Bronchial epithelial cell (primary cell): ENCODE measurements at regions not wholly inside any gene's neighbourhood (a gene's known extent, or its start where the extent isn't known, plus 50 kb on each side); places are given as distances from the start of the nearest gene placed in this dataset.
A peak's percentile ranks its signal among the peaks of the same experiment; 100 is the strongest.

Experiments
- DNase-seq: peaks from one replicate; pipeline ENCODE4 v3.0.0-alpha.2; 2010; ENCODE audit warnings: low read depth
- FAIRE-seq: peaks from 2 replicates; lab custom pipeline; 2011; peaks lifted over from hg19 to GRCh38; lab: Jason Lieb, UNC
- H3K27me3 ChIP-seq: 2 replicates; pipeline ENCODE4 v1.5.1; 2011; ENCODE audit warnings: low read length; ENCODE audit not compliant: control insufficient read depth, insufficient read depth
- H3K36me3 ChIP-seq: 2 replicates; pipeline ENCODE4 v1.5.1; 2011; ENCODE audit warnings: low read length; ENCODE audit not compliant: control insufficient read depth, insufficient read depth
- H3K4me3 ChIP-seq: 2 replicates; pipeline ENCODE4 v1.5.1; 2011; ENCODE audit warnings: mild to moderate bottlenecking, low read depth, low read length, control low read depth
- CTCF ChIP-seq: IDR thresholded peaks from 2 replicates; pipeline ENCODE4 v1.5.1; 2011; ENCODE audit warnings: mild to moderate bottlenecking, moderate library complexity, low read length, control low read depth, inconsistent platforms; ENCODE audit not compliant: insufficient read depth, severe bottlenecking

DNA sequence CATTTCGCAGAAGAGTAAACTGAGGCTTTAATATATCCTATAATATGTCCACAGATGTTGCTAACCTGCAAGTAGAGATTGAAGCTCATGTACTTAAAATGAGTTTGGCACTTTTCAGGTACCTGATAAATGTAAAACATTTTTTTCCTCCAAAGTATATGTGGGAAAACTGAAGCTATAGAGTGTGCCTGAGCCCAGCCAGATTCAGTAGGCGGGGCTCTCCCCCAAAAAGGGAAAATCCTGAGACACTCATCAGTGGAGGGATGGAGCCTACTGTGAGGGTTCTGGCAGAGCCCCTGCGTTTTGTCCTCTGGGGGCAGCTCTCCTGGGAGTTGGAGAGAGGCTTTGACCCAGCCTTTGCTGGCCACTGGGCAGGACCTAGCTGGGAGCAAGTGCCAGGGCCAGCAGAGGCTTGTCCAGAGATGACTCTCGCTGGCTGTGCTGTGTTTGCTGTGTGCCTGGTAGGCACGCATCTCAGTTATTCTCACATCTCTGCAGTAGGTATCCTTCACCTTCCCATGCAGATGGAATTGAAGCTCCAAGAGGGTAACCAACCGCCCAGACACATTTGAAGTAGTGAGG is 81.1 kb upstream of the SPRY4 start:
- TF ChIP-seq CTCF = no peak
- no peak overlapping the region for H3K4me3 ChIP-seq
- FAIRE-seq (no peak), DNase-seq (peak; percentile 54)
- no peaks in the 10 kb centered on the region for H3K36me3 ChIP-seq
- H3K27me3 ChIP-seq = no peaks in the 10 kb centered on the region

GRCh38 chr5:142405023-142405422 is 80.2 kb upstream of the SPRY4 start:
- no peaks in the 10 kb centered on the region for H3K27me3 ChIP-seq
- H3K36me3 ChIP-seq = no peaks in the 10 kb centered on the region
- no peak for FAIRE-seq
- no peak for DNase-seq
- no peak overlapping the region for H3K4me3 ChIP-seq
- no peak for TF ChIP-seq CTCF

GRCh38 chr5:142404046-142404477 is 79.2 kb upstream of the SPRY4 start:
- FAIRE-seq (no peak), DNase-seq (peak; percentile 26)
- Histone ChIP-seq H3K36me3 (no peaks in the 10 kb centered on the region), H3K27me3 (no peaks in the 10 kb centered on the region), H3K4me3 (no peak overlapping the region)
- no peak for TF ChIP-seq CTCF

DNA sequence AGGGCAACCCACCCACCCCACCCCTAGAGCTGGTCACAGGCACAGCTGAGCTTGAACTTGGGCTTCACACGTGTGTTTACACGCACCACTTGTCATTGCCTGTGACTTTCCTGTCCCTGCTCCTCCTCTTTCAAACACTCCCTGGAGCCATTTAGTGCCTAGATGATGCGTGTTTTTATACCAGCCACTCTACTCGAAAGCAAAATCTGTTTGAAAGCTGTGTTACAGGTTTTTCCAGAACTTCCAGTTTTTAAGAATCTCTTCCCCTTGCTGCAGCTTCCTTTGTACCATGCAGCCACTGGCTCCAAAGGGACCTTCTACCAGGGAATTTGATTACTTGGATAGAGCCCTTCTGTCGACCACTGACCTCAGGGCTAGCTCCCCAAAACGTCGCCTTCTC is 78.8 kb upstream of the SPRY4 start:
- Histone ChIP-seq H3K36me3 (no peaks in the 10 kb centered on the region), H3K27me3 (no peaks in the 10 kb centered on the region), H3K4me3 (no peak overlapping the region)
- peak; percentile 82 for DNase-seq
- no peak for TF ChIP-seq CTCF
- FAIRE-seq = no peak

DNA sequence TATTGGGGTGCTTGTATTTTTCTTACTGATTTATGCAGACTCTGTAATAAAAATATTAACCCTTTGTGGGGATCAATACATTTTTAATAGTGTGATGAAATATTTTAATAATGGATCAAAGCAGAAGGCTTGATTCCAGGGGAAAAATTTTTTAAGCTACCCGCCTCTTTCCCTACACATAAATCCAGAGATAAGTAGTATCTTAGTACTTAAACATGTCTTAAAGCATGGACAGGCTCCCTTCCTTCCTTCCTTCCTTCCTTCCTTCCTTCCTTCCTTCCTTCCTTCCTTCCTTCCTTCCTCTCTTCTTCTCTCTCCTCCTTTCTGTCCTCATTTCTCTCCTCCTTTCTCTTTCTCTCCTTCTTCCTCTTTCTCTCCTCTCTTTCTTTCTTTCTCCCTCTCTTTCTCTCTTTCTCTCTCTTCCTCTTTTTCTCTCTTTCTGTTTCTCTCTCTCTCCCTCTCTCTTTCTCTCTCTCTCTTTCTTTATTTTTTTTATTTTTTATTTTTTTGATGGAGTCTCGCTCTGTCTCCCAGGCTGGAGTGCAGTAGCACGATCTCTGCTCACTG is 78.0 kb upstream of the SPRY4 start:
- DNase-seq (no peak), FAIRE-seq (no peak)
- no peak for TF ChIP-seq CTCF
- no peak overlapping the region for H3K4me3 ChIP-seq
- H3K27me3 ChIP-seq = no peaks in the 10 kb centered on the region
- H3K36me3 ChIP-seq = no peaks in the 10 kb centered on the region

- FAIRE-seq (no peak), DNase-seq (no peak)
- no peak for TF ChIP-seq CTCF
- no peaks in the 10 kb centered on the region for H3K27me3 ChIP-seq
- H3K4me3 ChIP-seq = no peak overlapping the region
- H3K36me3 ChIP-seq = no peaks in the 10 kb centered on the region
Measured at GRCh38 chr5:142400415-142400814, 75.6 kb upstream of the SPRY4 start.
